H1 (cell line): ENCODE measurements at regions not wholly inside any gene's neighbourhood (a gene's known extent, or its start where the extent isn't known, plus 50 kb on each side); places are given as distances from the start of the nearest gene placed in this dataset.

ENCODE experiments used
- CTCF ChIA-PET: fragments of 300-600 bp; sonication (Branson Sonifier 250); formaldehyde crosslinking; loops from one replicate; lab custom pipeline; 2021; ENCODE audit not compliant: partially characterized antibody; lab: Charles Lee
- POLR2A ChIA-PET: fragments of 300-600 bp; sonication (Branson Sonifier 250); formaldehyde crosslinking; loops from one replicate; lab custom pipeline; 2021; ENCODE audit warnings: inconsistent platforms; ENCODE audit not compliant: partially characterized antibody; lab: Charles Lee
- DNase-seq, 2 experiments: peaks; one replicate each; pipeline versions ENCODE4 v3.0.0 to v3.0.0-alpha.2; 2010 to 2022; ENCODE audit warnings: low spot score in 2 of 2, low read depth in 1 of 2, mixed read lengths in 1 of 2
- FAIRE-seq: peaks from 2 replicates; lab custom pipeline; 2011; peaks lifted over from hg19 to GRCh38; lab: Jason Lieb, UNC
- H2AFZ ChIP-seq: 2 replicates; pipeline ENCODE4 v1.8.1; 2012; ENCODE audit warnings: low read length, inconsistent platforms
- H2AK5ac ChIP-seq: 2 replicates; pipeline ENCODE4 v1.6.1; 2013; ENCODE audit warnings: low read depth, low read length
- H2BK120ac ChIP-seq: replicated peaks from 2 replicates; pipeline ENCODE3; 2013; ENCODE audit warnings: low read depth, low read length, inconsistent platforms
- H2BK12ac ChIP-seq: 2 replicates; pipeline ENCODE4 v1.6.1; 2013; ENCODE audit warnings: low read depth, low read length
- H2BK15ac ChIP-seq: 2 replicates; pipeline ENCODE4 v1.6.1; 2013; ENCODE audit warnings: low read length
- H2BK20ac ChIP-seq: 2 replicates; pipeline ENCODE4 v1.6.1; 2013; ENCODE audit warnings: low read length
- H2BK5ac ChIP-seq: 2 replicates; pipeline ENCODE4 v1.6.1; 2013; ENCODE audit warnings: low read depth, low read length
- H3K14ac ChIP-seq: 2 replicates; pipeline ENCODE4 v1.6.1; 2013; ENCODE audit warnings: inconsistent platforms; ENCODE audit not compliant: insufficient read length
- H3K18ac ChIP-seq: 2 replicates; pipeline ENCODE4 v1.6.1; 2013; ENCODE audit warnings: low read length; ENCODE audit errors: extremely low read depth
- H3K23ac ChIP-seq: 2 replicates; pipeline ENCODE4 v1.6.1; 2013; ENCODE audit warnings: inconsistent platforms; ENCODE audit not compliant: insufficient read length
- H3K23me2 ChIP-seq: 2 replicates; pipeline ENCODE4 v1.6.1; 2013; ENCODE audit warnings: low read depth, low read length
- H3K27ac ChIP-seq: 2 replicates; pipeline ENCODE4 v1.6.1; 2011; ENCODE audit warnings: low read depth, low read length, inconsistent platforms
- H3K27me3 ChIP-seq, 4 experiments: replicated peaks in 1 of 4; 1 replicate in 1 of 4; 2 replicates in 3 of 4; pipeline versions ENCODE4 v1.6.1 to v1.8.1; 2011 to 2013; ENCODE audit warnings: low read length in 3 of 4, mild to moderate bottlenecking in 3 of 4, inconsistent platforms in 2 of 4, mixed read lengths in 2 of 4, moderate library complexity in 1 of 4; ENCODE audit not compliant: control insufficient read depth in 3 of 4, insufficient read depth in 3 of 4; ENCODE audit errors: extremely low read depth in 1 of 4
- H3K36me3 ChIP-seq, 4 experiments: 2 replicates each; pipeline versions ENCODE4 v1.6.1 to v1.8.1; 2011 to 2013; ENCODE audit warnings: mild to moderate bottlenecking in 4 of 4, low read length in 3 of 4, moderate library complexity in 2 of 4, control low read depth in 1 of 4, inconsistent platforms in 1 of 4; ENCODE audit not compliant: insufficient read depth in 4 of 4, control insufficient read depth in 2 of 4
- H3K4ac ChIP-seq: replicated peaks from 2 replicates; pipeline ENCODE3; 2013; ENCODE audit warnings: low read length, low read depth, mixed read lengths, inconsistent platforms; ENCODE audit not compliant: insufficient read length
- H3K4me1 ChIP-seq, 4 experiments: replicated peaks in 1 of 4; 1 replicate in 1 of 4; 2 replicates in 3 of 4; pipeline versions ENCODE4 v1.6.1 to v1.8.1; 2011 to 2013; ENCODE audit warnings: low read length in 3 of 4, inconsistent platforms in 2 of 4, mixed read lengths in 1 of 4; ENCODE audit not compliant: insufficient read depth in 4 of 4, control insufficient read depth in 3 of 4
- H3K4me2 ChIP-seq, 2 experiments: 2 replicates each; pipeline versions ENCODE4 v1.6.1 to v1.8.1; 2011 to 2013; ENCODE audit warnings: low read depth in 2 of 2, low read length in 2 of 2, control low read depth in 1 of 2, inconsistent platforms in 1 of 2, mild to moderate bottlenecking in 1 of 2; ENCODE audit not compliant: insufficient read depth in 1 of 2
- H3K4me3 ChIP-seq, 4 experiments: fragments of 200-600, 300-600 bp in 1 of 4; sonication (generic), shearing (Covaris generic), sonication (Bioruptor Twin) in 1 of 4; 2 replicates each; pipeline versions ENCODE4 v1.5.1 to v1.8.1; 2011 to 2016; ENCODE audit warnings: low read length in 4 of 4, low read depth in 3 of 4, control low read depth in 2 of 4, inconsistent platforms in 2 of 4, mild to moderate bottlenecking in 2 of 4, mixed read lengths in 1 of 4, moderate library complexity in 1 of 4; ENCODE audit not compliant: insufficient read depth in 2 of 4; ENCODE audit errors: extremely low read depth in 1 of 4
- H3K56ac ChIP-seq: replicated peaks from 2 replicates; pipeline ENCODE3; 2013; ENCODE audit warnings: low read depth, mild to moderate bottlenecking, mixed read lengths, low read length, inconsistent platforms; ENCODE audit not compliant: insufficient read length
- H3K79me1 ChIP-seq: 2 replicates; pipeline ENCODE4 v1.6.1; 2013; ENCODE audit warnings: low read depth, low read length, control low read depth
- H3K79me2 ChIP-seq, 2 experiments: 2 replicates each; pipeline versions ENCODE4 v1.6.1 to v1.8.1; 2012 to 2013; ENCODE audit warnings: low read length in 2 of 2, mild to moderate bottlenecking in 2 of 2, inconsistent platforms in 1 of 2; ENCODE audit not compliant: insufficient read depth in 2 of 2, control insufficient read depth in 1 of 2
- H3K9ac ChIP-seq, 4 experiments: replicated peaks in 1 of 4; 1 replicate in 1 of 4; 2 replicates in 3 of 4; pipeline versions ENCODE4 v1.6.1 to v1.8.1; 2011 to 2013; ENCODE audit warnings: low read depth in 3 of 4, low read length in 3 of 4, control low read depth in 2 of 4, mild to moderate bottlenecking in 2 of 4, moderate library complexity in 2 of 4, inconsistent platforms in 1 of 4; ENCODE audit errors: extremely low read depth in 1 of 4
- H3K9me3 ChIP-seq, 2 experiments: 2 replicates each; pipeline versions ENCODE4 v1.6.1 to v1.8.1; 2012 to 2013; ENCODE audit warnings: mild to moderate bottlenecking in 2 of 2, moderate library complexity in 2 of 2, control low read depth in 1 of 2, inconsistent platforms in 1 of 2, low read depth in 1 of 2, low read length in 1 of 2, mixed read lengths in 1 of 2; ENCODE audit not compliant: insufficient read depth in 2 of 2
- H4K20me1 ChIP-seq, 2 experiments: replicated peaks in 1 of 2; 2 replicates each; pipeline versions ENCODE3 to v1.8.1; 2011 to 2013; ENCODE audit warnings: inconsistent platforms in 2 of 2, low read length in 2 of 2, mild to moderate bottlenecking in 1 of 2; ENCODE audit not compliant: insufficient read depth in 2 of 2, control insufficient read depth in 1 of 2
- H4K5ac ChIP-seq: 2 replicates; pipeline ENCODE4 v1.6.1; 2013; ENCODE audit warnings: low read length, low read depth, mixed read lengths, inconsistent platforms; ENCODE audit not compliant: insufficient read length
- H4K8ac ChIP-seq: 2 replicates; pipeline ENCODE4 v1.8.0; 2013; ENCODE audit warnings: mild to moderate bottlenecking, moderate library complexity, low read length, inconsistent platforms; ENCODE audit not compliant: insufficient read depth; ENCODE audit errors: extremely low read depth
- H4K91ac ChIP-seq: replicated peaks from 2 replicates; pipeline ENCODE3; 2013; ENCODE audit warnings: low read length, mixed read lengths, inconsistent platforms; ENCODE audit not compliant: insufficient read length
- ASH2L ChIP-seq: fragments of 200-600, 300-600 bp; sonication (generic); IDR thresholded peaks from one replicate; pipeline ENCODE4 v1.7.1; 2017; ENCODE audit warnings: low read length
- CREB1 ChIP-seq: IDR thresholded peaks from 2 replicates; pipeline ENCODE4 v1.6.1; 2012; ENCODE audit warnings: inconsistent platforms
- EZH2 ChIP-seq: fragments of 200-600 bp; sonication (generic); IDR thresholded peaks from 2 replicates; pipeline ENCODE4 v1.7.1; 2012; ENCODE audit warnings: low read depth, mild to moderate bottlenecking, moderate library complexity, low read length, inconsistent platforms; ENCODE audit not compliant: severe bottlenecking
- JUND ChIP-seq: IDR thresholded peaks from 2 replicates; pipeline ENCODE4 v1.6.1; 2011; ENCODE audit warnings: mild to moderate bottlenecking, improper control_type of control experiment, low read length
- NANOG ChIP-seq: IDR thresholded peaks from 2 replicates; pipeline ENCODE4 v1.6.1; 2011; ENCODE audit warnings: low read length, low read depth, mild to moderate bottlenecking, inconsistent platforms; ENCODE audit not compliant: insufficient read depth, poor library complexity, severe bottlenecking
- POLR2A ChIP-seq, 2 experiments: IDR thresholded peaks; 1 replicate in 1 of 2; 2 replicates in 1 of 2; pipeline ENCODE4 v1.6.1; 2011; ENCODE audit warnings: low read depth in 2 of 2, low read length in 2 of 2, mild to moderate bottlenecking in 2 of 2; ENCODE audit errors: control extremely low read depth in 1 of 2
- POLR2AphosphoS5 ChIP-seq: IDR thresholded peaks from 2 replicates; pipeline ENCODE4 v1.6.1; 2011; ENCODE audit warnings: low read depth, low read length
- POU5F1 ChIP-seq: IDR thresholded peaks from 2 replicates; pipeline ENCODE4 v1.6.1; 2011; ENCODE audit warnings: low read depth, mild to moderate bottlenecking, low read length, moderate library complexity
- RAD21 ChIP-seq, 2 experiments: IDR thresholded peaks in 1 of 2; conservative IDR thresholded peaks in 1 of 2; 2 replicates each; pipeline ENCODE4 v1.6.1; 2011; ENCODE audit warnings: low read depth in 2 of 2, low read length in 2 of 2, improper control_type of control experiment in 1 of 2, inconsistent platforms in 1 of 2, mild to moderate bottlenecking in 1 of 2, moderate library complexity in 1 of 2
- RFX5 ChIP-seq: IDR thresholded peaks from 2 replicates; pipeline ENCODE4 v1.6.1; 2011; ENCODE audit warnings: low read depth, low read length, improper control_type of control experiment, borderline replicate concordance
- SP1 ChIP-seq: IDR thresholded peaks from 2 replicates; pipeline ENCODE4 v1.6.1; 2011; ENCODE audit warnings: low read depth, low read length
- TBP ChIP-seq: IDR thresholded peaks from 2 replicates; pipeline ENCODE4 v1.6.1; 2011; ENCODE audit warnings: low read depth, low read length, improper control_type of control experiment
- WGBS, 2 experiments: shearing (Covaris generic) in 1 of 2; methylation state at CpG; one replicate each; pipeline versions ENCODE4 v1.1.6 to v1.1.7; 2013 to 2015; ENCODE audit warnings: low lambda C conversion rate in 2 of 2, mixed read lengths in 2 of 2, inconsistent platforms in 1 of 2, low coverage in 1 of 2, missing lambda C conversion rate in 1 of 2; ENCODE audit not compliant: insufficient replicate concordance in 2 of 2, insufficient coverage in 1 of 2, insufficient read length in 1 of 2; ENCODE audit errors: extremely low coverage in 1 of 2, missing lambda C conversion rate in 1 of 2; 5-methylcytosine and 5-hydroxymethylcytosine counted together
- TF ChIP-seq, protein P1 (sequence below): IDR thresholded peaks from 2 replicates; pipeline ENCODE4 v1.6.1; 2012; ENCODE audit warnings: inconsistent platforms

DNA sequence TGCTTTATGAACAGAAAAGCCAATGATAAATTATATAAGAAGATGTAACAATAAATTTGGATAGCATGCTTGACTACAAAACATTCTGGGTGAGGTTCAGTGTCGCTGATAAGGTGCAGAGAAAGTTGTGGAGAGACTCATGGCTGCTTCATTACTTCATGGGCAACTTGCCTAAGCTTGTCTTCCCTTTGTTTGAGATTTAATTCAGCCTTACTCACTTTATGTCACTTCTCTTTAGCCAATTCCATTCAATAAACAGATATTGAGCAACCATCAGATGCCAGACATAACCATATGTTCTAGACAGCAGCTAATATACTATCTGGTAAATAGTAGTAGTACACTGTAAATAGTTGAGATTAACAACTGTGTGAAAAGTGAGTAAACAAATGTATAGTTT, 401.5 kb upstream of the FRG2C start:
- H4K8ac ChIP-seq = no peak overlapping the region
- no peaks in the 10 kb centered on the region for H3K4me1 ChIP-seq
- ChIA-PET CTCF (no interaction called here), POLR2A (no interaction called here)
- H3K4me2 ChIP-seq = no peak overlapping the region
- no peak overlapping the region for H3K23ac ChIP-seq
- 91% methylated on average over 1 of the region's 1 CpG; no CpG with 5 or more reads in 1 of the 2 experiments for WGBS, 2 experiments
- 0 out of 2 replicates have a peak, but pooled peaks cover 4% of the 10 kb centered on the region for H3K23me2 ChIP-seq
- no peak overlapping the region for H2BK20ac ChIP-seq
- DNase-seq (no peak), FAIRE-seq (no peak)
- H4K5ac ChIP-seq = no peak overlapping the region
- no peak overlapping the region for H2AFZ ChIP-seq
- H3K79me1 ChIP-seq = no peaks in the 10 kb centered on the region
- H4K91ac ChIP-seq = no peak overlapping the region
- H2BK12ac ChIP-seq = no peak overlapping the region
- H3K27ac ChIP-seq = no peak overlapping the region
- H3K79me2 ChIP-seq = no peaks in the 10 kb centered on the region
- H3K9ac ChIP-seq = no peak overlapping the region
- no peak overlapping the region for H2AK5ac ChIP-seq
- no peak overlapping the region for H3K56ac ChIP-seq
- H3K9me3 ChIP-seq = no peaks in the 10 kb centered on the region
- no peak overlapping the region for H2BK5ac ChIP-seq
- no peak overlapping the region for H3K4me3 ChIP-seq
- H2BK120ac ChIP-seq = no peak overlapping the region
- no peak overlapping the region for H3K14ac ChIP-seq
- H4K20me1 ChIP-seq = no peaks in the 10 kb centered on the region
- H2BK15ac ChIP-seq = no peak overlapping the region
- no peak overlapping the region for H3K4ac ChIP-seq
- H3K36me3 ChIP-seq = no peaks in the 10 kb centered on the region
- no peak overlapping the region for H3K18ac ChIP-seq
- TF ChIP-seq NANOG (no peak), POLR2AphosphoS5 (no peak), JUND (no peak), TBP (no peak), RAD21 (IDR thresholded peaks at IDR 0.05 in 1 of 2, conservative IDR thresholded peaks at IDR 0.05 in 1 of 2; ENCODE audit: low read depth in 2 of 2, low read length in 2 of 2) (no peak), POLR2A (IDR thresholded peaks at IDR 0.05; ENCODE audit: control extremely low read depth in 1 of 2, low read depth in 2 of 2, low read length in 2 of 2) (no peak), CREB1 (no peak), RFX5 (no peak), ASH2L (no peak), POU5F1 (no peak), SP1 (no peak), EZH2 (no peak)
- TF ChIP-seq, protein P1, sequence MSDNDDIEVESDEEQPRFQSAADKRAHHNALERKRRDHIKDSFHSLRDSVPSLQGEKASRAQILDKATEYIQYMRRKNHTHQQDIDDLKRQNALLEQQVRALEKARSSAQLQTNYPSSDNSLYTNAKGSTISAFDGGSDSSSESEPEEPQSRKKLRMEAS = no peak
- H3K27me3 ChIP-seq = no peaks in the 10 kb centered on the region
